ENCODE measurements at regions not wholly inside any gene's neighbourhood (a gene's known extent, or its start where the extent isn't known, plus 50 kb on each side); places are given as distances from the start of the nearest gene placed in this dataset.

- DNase-seq (ENCODE audit: low spot score), result no peak
- Mint-ChIP-seq H3K36me3 (no peaks in the 10 kb centered on the region), H3K27me3 (no peaks in the 10 kb centered on the region), H3K27ac (no peak overlapping the region), H3K9me3 (peaks cover 15% of the 10 kb centered on the region), H3K4me3 (no peak overlapping the region), H3K4me1 (ENCODE audit: low read depth in 2 of 2) (no peaks in the 10 kb centered on the region)
- no peak for ATAC-seq
These were observed 175.0 kb upstream of the CHRM2 start for GRCh38 chr7:136693166-136694119.

GRCh38 chr7:136692221-136692620 lies 176.2 kb upstream of the CHRM2 start:
- DNase-seq (ENCODE audit: low spot score), result no peak
- Mint-ChIP-seq H3K4me1 (ENCODE audit: low read depth in 2 of 2) (no peaks in the 10 kb centered on the region), H3K27me3 (no peaks in the 10 kb centered on the region), H3K4me3 (no peak overlapping the region), H3K27ac (no peak overlapping the region), H3K9me3 (peaks cover 20% of the 10 kb centered on the region), H3K36me3 (no peaks in the 10 kb centered on the region)
- ATAC-seq, result no peak

GRCh38 chr7:136688601-136689000 lies 179.9 kb upstream of the CHRM2 start:
- Mint-ChIP-seq H3K36me3 (no peaks in the 10 kb centered on the region), H3K4me1 (ENCODE audit: low read depth in 2 of 2) (no peaks in the 10 kb centered on the region), H3K4me3 (no peak overlapping the region), H3K27me3 (no peaks in the 10 kb centered on the region), H3K9me3 (peaks cover 10% of the 10 kb centered on the region), H3K27ac (no peak overlapping the region)
- DNase-seq (ENCODE audit: low spot score) (no peak), ATAC-seq (no peak)

DNA sequence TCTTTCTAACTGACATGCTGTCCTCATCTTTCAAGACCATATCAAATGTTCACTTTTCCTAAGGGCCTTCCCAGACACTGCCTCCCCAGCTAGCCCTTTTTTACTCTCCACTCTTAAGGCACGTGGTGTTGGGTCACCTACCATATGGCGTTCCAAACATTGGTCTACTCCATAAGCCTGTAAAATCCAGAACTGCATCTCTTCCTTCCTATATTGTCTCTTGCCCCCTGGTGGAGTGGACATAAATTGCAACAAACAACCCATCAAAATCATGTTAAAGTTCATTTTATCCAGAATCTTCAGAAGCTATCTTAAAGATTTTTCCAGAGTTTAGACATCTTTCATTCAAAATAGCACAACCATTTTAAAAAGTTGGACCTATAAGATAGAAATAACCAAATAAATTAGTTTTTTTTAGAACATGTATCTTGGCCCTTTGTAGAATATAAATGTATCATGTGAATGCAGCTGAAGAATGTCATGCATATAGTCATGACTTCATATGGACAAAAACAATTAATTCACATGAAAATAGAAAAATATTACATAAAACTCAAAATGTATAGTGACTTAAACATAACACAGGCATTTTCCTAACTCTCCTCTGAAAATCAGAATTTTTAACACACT lies 180.6 kb upstream of the CHRM2 start:
- no peaks in the 10 kb centered on the region for H3K36me3 Mint-ChIP-seq
- DNase-seq (ENCODE audit: low spot score), result no peak
- peaks cover 10% of the 10 kb centered on the region for H3K9me3 Mint-ChIP-seq
- no peak overlapping the region for H3K4me3 Mint-ChIP-seq
- no peak overlapping the region for H3K27ac Mint-ChIP-seq
- H3K27me3 Mint-ChIP-seq, result no peaks in the 10 kb centered on the region
- ATAC-seq, result no peak
- no peaks in the 10 kb centered on the region for H3K4me1 Mint-ChIP-seq (ENCODE audit: low read depth in 2 of 2)

- Mint-ChIP-seq H3K27ac (no peak overlapping the region), H3K9me3 (peaks cover 12% of the 10 kb centered on the region), H3K27me3 (no peaks in the 10 kb centered on the region), H3K4me1 (ENCODE audit: low read depth in 2 of 2) (no peaks in the 10 kb centered on the region), H3K36me3 (no peaks in the 10 kb centered on the region), H3K4me3 (no peak overlapping the region)
- ATAC-seq (no peak), DNase-seq (ENCODE audit: low spot score) (no peak)
These were observed 182.8 kb upstream of the CHRM2 start for GRCh38 chr7:136685501-136686173.

DNA sequence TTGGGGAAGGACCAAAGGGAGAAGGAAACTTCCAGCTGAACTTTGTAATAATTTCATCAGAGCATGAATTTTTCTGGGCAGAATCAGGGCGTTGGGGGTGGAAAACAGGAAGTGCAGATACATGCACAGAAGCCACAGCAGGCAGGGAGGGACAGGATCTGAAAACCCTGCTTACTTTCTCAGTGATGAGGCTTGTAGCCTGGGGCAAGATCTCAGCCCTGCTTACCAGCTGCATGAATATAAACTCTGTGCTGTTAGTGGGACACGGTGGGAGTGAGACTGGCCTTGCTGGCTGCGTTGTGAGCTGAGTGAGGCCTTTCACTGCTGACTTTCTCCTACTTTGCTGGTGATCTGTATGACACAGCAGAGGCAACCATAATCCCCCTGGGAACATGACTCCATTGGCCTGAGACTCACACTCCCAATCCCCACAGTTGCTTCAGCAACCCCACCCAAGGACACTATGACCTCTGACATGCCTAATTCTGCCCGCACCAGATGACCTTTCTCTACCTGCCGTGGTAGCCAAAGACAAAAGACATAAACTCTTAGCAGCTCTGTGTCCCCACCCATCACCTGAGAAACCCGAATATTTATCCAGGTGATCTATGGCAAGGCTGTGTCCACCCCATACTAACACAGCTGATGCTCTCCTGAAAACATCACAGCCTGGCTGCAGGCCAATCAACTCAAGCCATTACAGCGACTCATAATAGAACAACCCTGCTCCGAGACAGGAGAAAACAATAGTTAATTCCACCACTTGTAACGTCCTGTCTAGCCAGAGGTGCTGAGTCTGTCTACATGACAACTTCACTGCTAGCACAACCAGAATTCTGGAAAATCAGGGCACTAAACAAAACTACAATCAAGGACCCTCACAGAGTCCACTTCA lies 190.7 kb upstream of the CHRM2 start:
- Mint-ChIP-seq H3K4me3 (no peak overlapping the region), H3K27me3 (no peaks in the 10 kb centered on the region), H3K27ac (no peak overlapping the region), H3K36me3 (peaks cover 3% of the 10 kb centered on the region), H3K9me3 (peaks cover 7% of the 10 kb centered on the region), H3K4me1 (ENCODE audit: low read depth in 2 of 2) (no peaks in the 10 kb centered on the region)
- ATAC-seq (no peak), DNase-seq (ENCODE audit: low spot score) (no peak)

DNA sequence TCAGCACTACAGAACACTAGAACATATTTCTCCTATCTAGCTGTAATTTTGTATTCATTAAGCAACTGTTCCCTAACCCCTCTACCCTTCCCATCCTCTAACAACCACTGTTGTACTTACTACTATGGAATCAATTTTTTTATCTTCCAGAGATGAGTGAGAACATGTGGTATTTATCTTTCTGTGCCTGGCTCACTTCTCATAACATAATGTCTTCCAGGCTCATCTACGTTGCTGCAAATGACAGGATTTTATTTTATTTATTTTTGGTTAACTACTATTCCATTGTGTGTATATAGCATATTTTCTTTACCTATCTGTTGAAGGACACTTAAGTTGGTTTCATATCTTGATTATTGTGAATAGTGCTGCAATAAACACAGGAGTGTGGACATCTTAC lies 200.9 kb upstream of the CHRM2 start:
- DNase-seq (ENCODE audit: low spot score) (no peak), ATAC-seq (no peak)
- Mint-ChIP-seq H3K36me3 (peaks cover 17% of the 10 kb centered on the region), H3K4me1 (ENCODE audit: low read depth in 2 of 2) (no peaks in the 10 kb centered on the region), H3K27ac (no peak overlapping the region), H3K9me3 (peaks cover 15% of the 10 kb centered on the region), H3K4me3 (no peak overlapping the region), H3K27me3 (no peaks in the 10 kb centered on the region)

DNA sequence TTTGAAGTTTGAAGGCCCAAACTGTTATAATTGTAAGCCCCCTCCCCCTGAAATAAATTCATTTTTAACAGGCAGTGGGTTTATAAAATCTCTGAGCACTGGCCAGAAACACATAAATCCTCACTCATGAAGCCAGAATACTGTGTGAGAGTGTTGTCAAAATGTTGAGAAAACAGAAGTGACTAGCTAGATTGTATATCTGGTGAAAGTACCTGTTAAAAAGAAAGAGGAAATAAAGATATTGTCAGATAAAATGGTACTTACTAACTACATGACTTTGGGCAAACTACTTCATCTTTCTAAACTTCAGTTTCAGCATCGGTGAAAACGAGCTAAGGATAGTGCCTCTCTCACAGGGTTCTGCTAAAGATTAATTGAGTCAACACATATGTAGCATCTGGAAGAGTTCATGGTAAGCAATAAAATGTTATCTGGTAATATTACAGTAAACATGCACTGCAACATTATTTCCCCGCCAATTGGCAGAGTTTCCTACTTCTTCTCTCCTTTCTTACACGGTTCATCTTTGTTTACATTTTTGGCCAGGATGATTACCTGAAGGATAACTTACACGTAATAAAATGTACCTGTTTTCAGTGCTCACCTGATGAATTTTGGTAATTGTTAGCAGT lies 202.5 kb upstream of the CHRM2 start:
- H3K27ac Mint-ChIP-seq, result no peak overlapping the region
- H3K4me1 Mint-ChIP-seq (ENCODE audit: low read depth in 2 of 2), result no peaks in the 10 kb centered on the region
- H3K4me3 Mint-ChIP-seq, result no peak overlapping the region
- H3K27me3 Mint-ChIP-seq, result no peaks in the 10 kb centered on the region
- ATAC-seq, result no peak
- no peak for DNase-seq (ENCODE audit: low spot score)
- H3K36me3 Mint-ChIP-seq, result peaks cover 7% of the 10 kb centered on the region
- H3K9me3 Mint-ChIP-seq, result peaks cover 9% of the 10 kb centered on the region

- Mint-ChIP-seq H3K36me3 (no peaks in the 10 kb centered on the region), H3K27me3 (no peaks in the 10 kb centered on the region), H3K4me3 (no peak overlapping the region), H3K9me3 (peaks cover 11% of the 10 kb centered on the region), H3K27ac (no peak overlapping the region), H3K4me1 (ENCODE audit: low read depth in 2 of 2) (no peaks in the 10 kb centered on the region)
- ATAC-seq, result no peak
- no peak for DNase-seq (ENCODE audit: low spot score)
These were observed 203.9 kb upstream of the CHRM2 start for GRCh38 chr7:136664537-136664936.

DNA sequence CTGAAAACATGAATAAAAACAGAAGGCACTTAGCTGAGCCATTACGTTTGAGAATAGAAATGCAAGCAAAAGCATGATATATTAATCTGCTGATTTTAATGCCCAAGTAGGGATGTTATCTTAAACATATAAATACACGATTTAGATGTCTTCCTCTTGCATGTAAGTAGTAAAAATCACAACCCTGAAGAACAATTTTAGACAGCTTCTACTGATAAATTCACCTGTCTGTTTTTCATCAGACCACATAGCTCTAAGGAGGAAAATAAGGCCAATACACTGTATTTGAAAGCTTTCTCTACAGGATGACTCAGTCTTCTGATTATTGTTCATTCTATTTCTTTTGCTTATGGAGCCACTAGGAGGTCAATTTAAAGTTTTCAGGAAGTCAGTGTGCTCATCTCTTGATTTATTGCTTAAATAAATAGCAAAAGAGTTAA lies 210.9 kb upstream of the CHRM2 start:
- Mint-ChIP-seq H3K9me3 (peaks cover 34% of the 10 kb centered on the region), H3K4me3 (no peak overlapping the region), H3K36me3 (no peaks in the 10 kb centered on the region), H3K4me1 (ENCODE audit: low read depth in 2 of 2) (no peaks in the 10 kb centered on the region), H3K27ac (no peak overlapping the region), H3K27me3 (no peaks in the 10 kb centered on the region)
- DNase-seq (ENCODE audit: low spot score) (no peak), ATAC-seq (no peak)

DNA sequence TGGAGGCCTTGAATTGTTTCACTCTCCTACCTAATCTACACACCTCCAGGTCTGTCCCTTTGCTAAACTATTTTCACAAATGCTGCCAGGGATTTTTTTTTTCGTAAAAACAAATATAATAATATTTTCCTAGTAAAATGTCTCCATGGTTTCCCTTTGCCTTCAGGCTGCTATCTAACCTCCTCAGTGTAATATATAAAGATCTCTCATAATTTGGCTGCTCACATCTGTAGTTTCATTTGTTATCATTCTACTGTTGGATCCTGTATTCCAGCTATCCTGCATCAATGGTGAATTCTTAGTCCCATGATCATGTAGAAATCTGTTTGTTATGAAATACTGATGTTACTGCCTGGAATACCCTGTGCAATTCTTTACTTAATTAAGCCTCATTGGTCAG lies 211.9 kb upstream of the CHRM2 start:
- H3K9me3 Mint-ChIP-seq, result peaks cover 32% of the 10 kb centered on the region
- no peaks in the 10 kb centered on the region for H3K4me1 Mint-ChIP-seq (ENCODE audit: low read depth in 2 of 2)
- DNase-seq (ENCODE audit: low spot score) (no peak), ATAC-seq (no peak)
- no peaks in the 10 kb centered on the region for H3K27me3 Mint-ChIP-seq
- no peak overlapping the region for H3K4me3 Mint-ChIP-seq
- H3K36me3 Mint-ChIP-seq, result no peaks in the 10 kb centered on the region
- no peak overlapping the region for H3K27ac Mint-ChIP-seq

DNA sequence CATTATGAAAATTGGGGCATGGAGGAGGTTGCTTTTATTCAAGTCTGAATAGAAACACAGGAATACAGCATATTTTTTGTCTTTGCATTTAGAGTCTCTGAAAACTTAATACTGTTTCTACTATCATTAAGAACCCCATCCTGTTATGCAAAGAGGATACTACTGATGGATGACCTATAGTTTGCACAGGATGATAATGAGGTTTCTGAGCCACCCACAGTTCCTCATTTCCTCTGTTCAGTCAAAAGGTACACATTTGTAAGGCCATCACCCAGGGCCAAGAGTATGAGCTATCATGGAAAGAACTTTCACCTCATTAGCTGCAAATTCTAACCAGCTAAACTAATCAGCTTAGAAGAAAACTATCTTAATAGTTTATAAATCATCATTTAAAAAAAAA lies 213.0 kb upstream of the CHRM2 start:
- ATAC-seq, result no peak

DNA sequence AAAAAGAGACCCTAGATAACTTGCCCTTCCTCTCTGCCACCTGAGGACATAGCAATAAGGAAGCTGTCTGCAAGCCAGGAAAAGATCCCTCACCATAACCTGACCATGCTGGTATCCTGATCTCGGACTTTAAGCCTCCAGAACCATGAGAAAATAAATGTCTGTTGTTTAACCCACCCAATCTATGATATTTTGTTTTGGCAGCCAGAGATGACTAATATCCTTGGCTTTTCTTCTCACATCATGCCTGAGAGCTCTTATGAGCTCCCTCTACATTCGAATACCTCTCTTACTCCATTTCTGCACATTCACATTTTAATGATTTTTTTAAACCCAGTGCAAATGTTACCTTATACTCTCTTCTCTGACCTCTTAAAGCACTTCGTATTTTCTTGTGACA lies 214.0 kb upstream of the CHRM2 start:
- no peak for ATAC-seq

More for the DNA sequence above, 213.0 kb upstream of the CHRM2 start:
- Mint-ChIP-seq H3K4me1 (ENCODE audit: low read depth in 2 of 2) (no peaks in the 10 kb centered on the region), H3K27me3 (no peaks in the 10 kb centered on the region), H3K4me3 (no peak overlapping the region), H3K27ac (no peak overlapping the region), H3K36me3 (no peaks in the 10 kb centered on the region), H3K9me3 (peaks cover 32% of the 10 kb centered on the region)
- no peak for DNase-seq (ENCODE audit: low spot score)

More for the DNA sequence above, 214.0 kb upstream of the CHRM2 start:
- no peak for DNase-seq (ENCODE audit: low spot score)
- no peaks in the 10 kb centered on the region for H3K27me3 Mint-ChIP-seq
- peaks cover 32% of the 10 kb centered on the region for H3K9me3 Mint-ChIP-seq
- H3K27ac Mint-ChIP-seq, result no peak overlapping the region
- H3K36me3 Mint-ChIP-seq, result no peaks in the 10 kb centered on the region
- no peaks in the 10 kb centered on the region for H3K4me1 Mint-ChIP-seq (ENCODE audit: low read depth in 2 of 2)
- H3K4me3 Mint-ChIP-seq, result no peak overlapping the region

Data from natural killer cell treated with Interleukin-12 subunit alpha and Interleukin-12 subunit beta and Interleukin-15 and Interleukin-18, amount 100 ng/mL, for 72 hours (primary cell).